ENCODE measurements at regions not wholly inside any gene's neighbourhood (a gene's known extent, or its start where the extent isn't known, plus 50 kb on each side); places are given as distances from the start of the nearest gene placed in this dataset.

GRCh38 chr4:115688961-115689360 lies 575.5 kb upstream of the NDST4 start:
- no peak for TF ChIP-seq CTCF (conservative IDR thresholded peaks at IDR 0.05)
- no peak for TF ChIP-seq ZFX (IDR thresholded peaks at IDR 0.05)

GRCh38 chr4:115687052-115687755 lies 573.8 kb upstream of the NDST4 start:
- no peak overlapping the region for H3K27ac ChIP-seq
- TF ChIP-seq CTCF (conservative IDR thresholded peaks at IDR 0.05) (no peak), ZFX (IDR thresholded peaks at IDR 0.05) (no peak)

More at GRCh38 chr4:115688961-115689360, 575.5 kb upstream of the NDST4 start:
- H3K27ac ChIP-seq: no peak overlapping the region

GRCh38 chr4:115678425-115678941 lies 565.1 kb upstream of the NDST4 start:
- H3K27ac ChIP-seq: no peak overlapping the region
- TF ChIP-seq CTCF (conservative IDR thresholded peaks at IDR 0.05): no peak
- TF ChIP-seq ZFX (IDR thresholded peaks at IDR 0.05): no peak

GRCh38 chr4:115675719-115676118 lies 562.3 kb upstream of the NDST4 start:
- TF ChIP-seq ZFX (IDR thresholded peaks at IDR 0.05): no peak
- no peak for TF ChIP-seq CTCF (conservative IDR thresholded peaks at IDR 0.05)
- no peak overlapping the region for H3K27ac ChIP-seq

GRCh38 chr4:115674485-115674884 lies 561.1 kb upstream of the NDST4 start:
- TF ChIP-seq ZFX (IDR thresholded peaks at IDR 0.05): no peak
- no peak for TF ChIP-seq CTCF (conservative IDR thresholded peaks at IDR 0.05)

GRCh38 chr4:115671581-115671980 lies 558.2 kb upstream of the NDST4 start:
- no peak overlapping the region for H3K27ac ChIP-seq
- TF ChIP-seq ZFX (IDR thresholded peaks at IDR 0.05) (no peak), CTCF (conservative IDR thresholded peaks at IDR 0.05) (no peak)

More at GRCh38 chr4:115674485-115674884, 561.1 kb upstream of the NDST4 start:
- H3K27ac ChIP-seq: no peak overlapping the region

- no peak for TF ChIP-seq ZFX (IDR thresholded peaks at IDR 0.05)
- TF ChIP-seq CTCF (conservative IDR thresholded peaks at IDR 0.05): no peak
- H3K27ac ChIP-seq: no peak overlapping the region
These were observed 557.5 kb upstream of the NDST4 start for GRCh38 chr4:115670930-115671329.

All from C4-2B (cell line).